Sigmoid colon (tissue), 3 donors: ENCODE measurements at regions not wholly inside any gene's neighbourhood (a gene's known extent, or its start where the extent isn't known, plus 50 kb on each side); places are given as distances from the start of the nearest gene placed in this dataset.

ENCODE experiments used
- POLR2A ChIP-seq, 2 donors: fragments of 450-650 bp; IDR thresholded peaks; one replicate each; pipeline ENCODE4 v1.6.1; 2016; ENCODE audit warnings: antibody characterized with exemption in 2 of 2, mild to moderate bottlenecking in 2 of 2, moderate library complexity in 2 of 2
- TF ChIP-seq, protein P1 (sequence below), 4 experiments: fragments of 450-650 bp in 3 of 4; fragments of 200-600 bp in 1 of 4; IDR thresholded peaks; one replicate each; pipeline ENCODE4 v1.5.1; 2016 to 2019; ENCODE audit warnings: antibody characterized with exemption in 4 of 4, mild to moderate bottlenecking in 3 of 4, moderate library complexity in 2 of 4

- TF ChIP-seq, protein P1, sequence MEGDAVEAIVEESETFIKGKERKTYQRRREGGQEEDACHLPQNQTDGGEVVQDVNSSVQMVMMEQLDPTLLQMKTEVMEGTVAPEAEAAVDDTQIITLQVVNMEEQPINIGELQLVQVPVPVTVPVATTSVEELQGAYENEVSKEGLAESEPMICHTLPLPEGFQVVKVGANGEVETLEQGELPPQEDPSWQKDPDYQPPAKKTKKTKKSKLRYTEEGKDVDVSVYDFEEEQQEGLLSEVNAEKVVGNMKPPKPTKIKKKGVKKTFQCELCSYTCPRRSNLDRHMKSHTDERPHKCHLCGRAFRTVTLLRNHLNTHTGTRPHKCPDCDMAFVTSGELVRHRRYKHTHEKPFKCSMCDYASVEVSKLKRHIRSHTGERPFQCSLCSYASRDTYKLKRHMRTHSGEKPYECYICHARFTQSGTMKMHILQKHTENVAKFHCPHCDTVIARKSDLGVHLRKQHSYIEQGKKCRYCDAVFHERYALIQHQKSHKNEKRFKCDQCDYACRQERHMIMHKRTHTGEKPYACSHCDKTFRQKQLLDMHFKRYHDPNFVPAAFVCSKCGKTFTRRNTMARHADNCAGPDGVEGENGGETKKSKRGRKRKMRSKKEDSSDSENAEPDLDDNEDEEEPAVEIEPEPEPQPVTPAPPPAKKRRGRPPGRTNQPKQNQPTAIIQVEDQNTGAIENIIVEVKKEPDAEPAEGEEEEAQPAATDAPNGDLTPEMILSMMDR (IDR thresholded peaks at IDR 0.05): no peak
- TF ChIP-seq POLR2A (IDR thresholded peaks at IDR 0.05): no peak
Measured at GRCh38 chr15:39161096-39161495, 419.8 kb upstream of the THBS1 start.
